Keratinocyte (primary cell): ENCODE measurements at regions not wholly inside any gene's neighbourhood (a gene's known extent, or its start where the extent isn't known, plus 50 kb on each side); places are given as distances from the start of the nearest gene placed in this dataset.

Experiments used
- DNase-seq: peaks from one replicate; pipeline ENCODE4 v3.0.0-alpha.2; 2011; ENCODE audit warnings: low read depth, missing footprints, low spot score
- FAIRE-seq: peaks from 2 replicates; lab custom pipeline; 2011; peaks lifted over from hg19 to GRCh38; lab: Jason Lieb, UNC
- H2AFZ ChIP-seq: 2 replicates; pipeline ENCODE4 v1.6.0; 2012; ENCODE audit warnings: low read length, control low read depth, inconsistent platforms; ENCODE audit not compliant: control insufficient read depth
- H3K27ac ChIP-seq: 2 replicates; pipeline ENCODE4 v1.5.1; 2011; ENCODE audit warnings: low read length; ENCODE audit not compliant: control insufficient read depth, insufficient read depth
- H3K27me3 ChIP-seq: 3 replicates; pipeline ENCODE4 v1.6.0; 2011; ENCODE audit warnings: low read length; ENCODE audit not compliant: control insufficient read depth, insufficient read depth; ENCODE audit errors: extremely low read depth
- H3K36me3 ChIP-seq, 2 experiments: 2 replicates in 1 of 2; 3 replicates in 1 of 2; pipeline ENCODE4 v1.5.1; 2011; ENCODE audit warnings: low read length in 2 of 2, mild to moderate bottlenecking in 1 of 2; ENCODE audit not compliant: control insufficient read depth in 2 of 2, insufficient read depth in 2 of 2; ENCODE audit errors: extremely low read depth in 1 of 2
- H3K4me1 ChIP-seq: 3 replicates; pipeline ENCODE4 v1.5.1; 2011; ENCODE audit warnings: low read length; ENCODE audit not compliant: control insufficient read depth, insufficient read depth; ENCODE audit errors: extremely low read depth
- H3K4me2 ChIP-seq: 3 replicates; pipeline ENCODE4 v1.6.0; 2011; ENCODE audit warnings: low read depth, low read length; ENCODE audit not compliant: control insufficient read depth, insufficient read depth; ENCODE audit errors: extremely low read depth
- H3K4me3 ChIP-seq, 3 experiments: fragments of 200-600 bp in 1 of 3; sonication (generic) in 1 of 3; 2 replicates in 2 of 3; 3 replicates in 1 of 3; pipeline ENCODE4 v1.5.1; 2011 to 2016; ENCODE audit warnings: low read length in 3 of 3, mild to moderate bottlenecking in 3 of 3, control low read depth in 2 of 3, inconsistent platforms in 1 of 3, low read depth in 1 of 3, mixed read lengths in 1 of 3, mixed run types in 1 of 3, moderate library complexity in 1 of 3; ENCODE audit not compliant: control insufficient read depth in 2 of 3, insufficient read depth in 2 of 3; ENCODE audit errors: extremely low read depth in 1 of 3
- H3K79me2 ChIP-seq: 2 replicates; pipeline ENCODE4 v1.6.0; 2012; ENCODE audit warnings: low read length; ENCODE audit not compliant: control insufficient read depth, insufficient read depth
- H3K9ac ChIP-seq: 3 replicates; pipeline ENCODE4 v1.6.0; 2011; ENCODE audit warnings: low read length; ENCODE audit not compliant: control insufficient read depth, insufficient read depth; ENCODE audit errors: extremely low read depth
- H3K9me1 ChIP-seq: 3 replicates; pipeline ENCODE4 v1.6.0; 2011; ENCODE audit warnings: low read length; ENCODE audit not compliant: control insufficient read depth, insufficient read depth; ENCODE audit errors: extremely low read depth
- H3K9me3 ChIP-seq: 2 replicates; pipeline ENCODE4 v1.5.1; 2012; ENCODE audit warnings: low read depth, low read length; ENCODE audit not compliant: control insufficient read depth
- H4K20me1 ChIP-seq: 3 replicates; pipeline ENCODE4 v1.6.0; 2011; ENCODE audit warnings: low read length; ENCODE audit not compliant: control insufficient read depth, insufficient read depth; ENCODE audit errors: extremely low read depth
- EZH2 ChIP-seq: IDR thresholded peaks from one replicate; pipeline ENCODE4 v1.6.1; 2012; ENCODE audit warnings: inconsistent platforms, mild to moderate bottlenecking, low read length, moderate library complexity
- dilution Hi-C: fragments of 300-500 bp; cut with MboI; formaldehyde crosslinking; loops from one replicate; pipeline ENCODE4 v1.7.0; 2020; ENCODE audit warnings: low sequenced_read_pairs; ENCODE audit not compliant: extremely low pct_ligation_motif_present
- TF ChIP-seq, protein P1 (sequence below), 3 experiments: IDR thresholded peaks in 1 of 3; conservative IDR thresholded peaks in 1 of 3; optimal IDR thresholded peaks in 1 of 3; 2 replicates in 2 of 3; 3 replicates in 1 of 3; pipeline versions ENCODE3 to v1.5.1; 2011; ENCODE audit warnings: low read length in 3 of 3, mild to moderate bottlenecking in 3 of 3, moderate library complexity in 2 of 3, control low read depth in 1 of 3, inconsistent platforms in 1 of 3; ENCODE audit not compliant: insufficient read depth in 2 of 3; ENCODE audit errors: extremely low read depth in 1 of 3

DNA sequence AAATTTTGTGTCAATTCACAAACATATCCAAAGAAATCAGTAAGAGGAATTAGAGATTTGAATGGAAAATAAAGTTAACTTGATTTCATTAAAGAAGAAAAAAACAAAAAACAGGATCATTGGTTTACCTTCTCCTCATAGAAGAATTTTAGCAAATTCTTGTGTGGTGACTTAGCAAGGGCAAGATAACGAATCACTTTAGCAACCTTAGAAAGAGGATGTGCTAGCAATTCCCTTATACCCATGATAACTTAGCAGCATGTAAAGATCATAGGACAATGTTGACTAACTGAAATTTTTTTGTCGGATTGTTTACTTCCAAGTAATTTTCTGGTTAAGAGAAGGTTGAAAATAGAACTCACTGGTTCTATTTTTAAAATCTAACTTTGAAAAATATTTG is 609.3 kb downstream of the GBE1 start:
- H3K4me2 ChIP-seq = no peak overlapping the region
- DNase-seq = no peak
- no peak overlapping the region for H3K9ac ChIP-seq
- H3K27me3 ChIP-seq = no peaks in the 10 kb centered on the region
- no peak overlapping the region for H3K4me3 ChIP-seq
- H3K4me1 ChIP-seq = no peaks in the 10 kb centered on the region
- H4K20me1 ChIP-seq = no peaks in the 10 kb centered on the region
- no peaks in the 10 kb centered on the region for H3K9me1 ChIP-seq
- dilution Hi-C loops = no loop called here
- H3K79me2 ChIP-seq = no peaks in the 10 kb centered on the region
- FAIRE-seq = no peak
- H3K9me3 ChIP-seq = no peaks in the 10 kb centered on the region
- H3K36me3 ChIP-seq = no peaks in the 10 kb centered on the region
- no peak overlapping the region for H2AFZ ChIP-seq
- no peak overlapping the region for H3K27ac ChIP-seq
- TF ChIP-seq EZH2 = no peak

DNA sequence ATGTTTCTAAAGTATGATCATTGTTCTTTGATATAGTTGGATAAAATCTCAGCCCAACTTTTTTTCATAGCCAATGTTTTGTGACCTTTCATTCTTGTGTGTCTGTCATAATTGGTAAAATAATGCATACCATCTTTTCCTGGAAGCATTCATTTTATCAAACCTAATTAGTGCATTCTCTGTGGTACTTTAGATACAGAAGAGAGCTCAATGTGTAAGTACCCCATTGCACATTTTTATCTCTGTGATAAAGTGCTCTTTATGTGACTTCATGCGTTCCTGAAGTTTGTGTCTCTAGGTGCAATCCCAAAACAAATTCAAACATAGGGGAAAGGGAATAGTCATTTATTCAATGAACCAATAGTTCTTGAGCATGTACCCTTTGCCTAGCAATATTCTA is 628.5 kb downstream of the GBE1 start:
- DNase-seq = no peak
- Histone ChIP-seq H3K9ac (no peak overlapping the region), H3K36me3 (no peaks in the 10 kb centered on the region), H3K4me2 (no peak overlapping the region), H3K79me2 (no peaks in the 10 kb centered on the region), H3K27me3 (no peaks in the 10 kb centered on the region), H3K9me1 (no peaks in the 10 kb centered on the region), H2AFZ (no peak overlapping the region), H4K20me1 (no peaks in the 10 kb centered on the region), H3K4me3 (no peak overlapping the region), H3K4me1 (no peaks in the 10 kb centered on the region), H3K27ac (no peak overlapping the region), H3K9me3 (no peaks in the 10 kb centered on the region)
- FAIRE-seq = no peak
- dilution Hi-C loops = no loop called here
- TF ChIP-seq, protein P1, sequence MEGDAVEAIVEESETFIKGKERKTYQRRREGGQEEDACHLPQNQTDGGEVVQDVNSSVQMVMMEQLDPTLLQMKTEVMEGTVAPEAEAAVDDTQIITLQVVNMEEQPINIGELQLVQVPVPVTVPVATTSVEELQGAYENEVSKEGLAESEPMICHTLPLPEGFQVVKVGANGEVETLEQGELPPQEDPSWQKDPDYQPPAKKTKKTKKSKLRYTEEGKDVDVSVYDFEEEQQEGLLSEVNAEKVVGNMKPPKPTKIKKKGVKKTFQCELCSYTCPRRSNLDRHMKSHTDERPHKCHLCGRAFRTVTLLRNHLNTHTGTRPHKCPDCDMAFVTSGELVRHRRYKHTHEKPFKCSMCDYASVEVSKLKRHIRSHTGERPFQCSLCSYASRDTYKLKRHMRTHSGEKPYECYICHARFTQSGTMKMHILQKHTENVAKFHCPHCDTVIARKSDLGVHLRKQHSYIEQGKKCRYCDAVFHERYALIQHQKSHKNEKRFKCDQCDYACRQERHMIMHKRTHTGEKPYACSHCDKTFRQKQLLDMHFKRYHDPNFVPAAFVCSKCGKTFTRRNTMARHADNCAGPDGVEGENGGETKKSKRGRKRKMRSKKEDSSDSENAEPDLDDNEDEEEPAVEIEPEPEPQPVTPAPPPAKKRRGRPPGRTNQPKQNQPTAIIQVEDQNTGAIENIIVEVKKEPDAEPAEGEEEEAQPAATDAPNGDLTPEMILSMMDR (optimal IDR thresholded peaks at IDR 0.05 in 1 of 3, IDR thresholded peaks at IDR 0.05 in 1 of 3, conservative IDR thresholded peaks at IDR 0.05 in 1 of 3; ENCODE audit: extremely low read depth in 1 of 3, insufficient read depth in 2 of 3, low read length in 3 of 3) = no peak
- no peak for TF ChIP-seq EZH2

DNA sequence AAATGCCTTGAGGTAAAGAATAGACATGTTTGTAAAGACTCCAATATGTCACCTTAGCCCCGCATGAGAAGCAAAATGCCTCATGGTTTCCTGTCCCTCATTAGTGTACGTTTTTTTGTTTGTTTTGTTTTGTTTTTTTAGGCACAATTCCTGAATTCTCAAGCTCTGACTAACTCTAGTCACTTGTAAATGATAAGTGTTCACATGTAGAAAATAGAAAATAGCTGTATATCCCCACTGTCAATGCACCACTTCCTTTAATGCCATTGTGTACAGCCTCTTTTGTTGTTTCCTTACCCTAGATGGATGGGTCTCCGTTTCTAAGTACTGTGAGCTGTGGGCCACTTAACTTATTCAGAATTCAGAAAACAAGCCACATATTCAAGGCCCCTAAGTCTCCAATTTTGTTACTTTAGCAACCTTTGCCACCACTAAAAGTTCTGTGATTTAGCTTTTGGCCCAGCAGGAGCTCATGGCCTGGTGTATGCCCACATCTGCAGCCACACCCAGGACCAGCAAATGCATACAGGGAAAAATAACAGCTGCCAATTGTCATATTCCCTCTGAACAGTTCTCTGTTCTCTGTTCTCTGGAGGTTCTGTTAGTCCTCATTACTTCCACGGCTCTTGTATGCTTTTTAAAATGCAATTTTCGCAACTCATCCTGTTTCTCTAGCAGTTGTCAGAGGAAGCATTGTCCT is 655.5 kb downstream of the GBE1 start:
- TF ChIP-seq EZH2 = no peak
- TF ChIP-seq, protein P1 (optimal IDR thresholded peaks at IDR 0.05 in 1 of 3, IDR thresholded peaks at IDR 0.05 in 1 of 3, conservative IDR thresholded peaks at IDR 0.05 in 1 of 3; ENCODE audit: extremely low read depth in 1 of 3, insufficient read depth in 2 of 3, low read length in 3 of 3) = no peak
- Histone ChIP-seq H3K4me2 (no peak overlapping the region), H3K79me2 (no peaks in the 10 kb centered on the region), H3K9me3 (no peaks in the 10 kb centered on the region), H3K4me3 (no peak overlapping the region), H2AFZ (no peak overlapping the region), H4K20me1 (no peaks in the 10 kb centered on the region), H3K27me3 (no peaks in the 10 kb centered on the region), H3K27ac (no peak overlapping the region), H3K9me1 (no peaks in the 10 kb centered on the region), H3K9ac (no peak overlapping the region), H3K36me3 (no peaks in the 10 kb centered on the region), H3K4me1 (no peaks in the 10 kb centered on the region)
- FAIRE-seq = no peak
- no peak for DNase-seq
- dilution Hi-C loops = no loop called here
